ENCODE measurements at regions not wholly inside any gene's neighbourhood (a gene's known extent, or its start where the extent isn't known, plus 50 kb on each side); places are given as distances from the start of the nearest gene placed in this dataset.
"Not testable (repeated sequence)": the region's sequence is repeated elsewhere in the genome, so short reads cannot be mapped to it uniquely, and the experiment has no call there.

DNA sequence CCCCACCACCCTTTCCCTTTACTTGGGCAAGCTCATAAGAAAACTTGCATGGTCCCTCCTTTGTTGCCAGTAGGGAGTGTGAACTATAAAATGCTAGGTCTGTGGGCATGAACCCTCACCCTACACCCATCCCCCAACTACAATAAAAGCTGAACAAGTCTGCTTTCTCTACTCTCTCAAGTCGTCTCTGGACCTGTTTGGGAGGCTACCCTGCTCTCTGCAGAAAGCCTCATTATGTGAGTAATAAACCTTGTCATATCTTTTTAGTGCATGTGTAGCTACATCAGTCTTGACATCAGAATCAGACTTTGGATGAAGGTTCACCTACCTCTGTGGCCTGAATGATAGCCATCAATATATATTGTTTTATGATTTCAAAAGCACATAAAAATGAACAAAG, 155.4 kb upstream of the FAM241A start:
- DNase-seq, result no peak

DNA sequence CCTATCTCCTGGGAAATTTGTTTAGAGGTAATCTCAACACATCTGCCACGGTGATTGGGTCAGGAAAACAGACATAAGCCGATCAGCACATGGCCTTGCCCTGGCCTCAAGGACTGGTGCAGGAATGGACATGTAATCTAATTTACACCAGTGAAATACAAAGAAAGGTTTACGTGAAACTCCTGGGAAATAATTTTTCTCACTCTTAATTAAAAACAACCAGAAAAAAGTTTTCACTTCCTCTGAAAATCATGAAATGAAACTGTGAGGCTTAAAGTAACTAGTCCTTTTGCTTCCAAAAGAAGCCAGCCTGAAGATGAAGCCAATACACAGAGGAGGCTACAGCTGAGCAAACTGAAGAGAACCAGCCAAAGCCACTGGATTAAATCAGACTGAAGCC, 154.1 kb upstream of the FAM241A start:
- DNase-seq, result no peak

DNA sequence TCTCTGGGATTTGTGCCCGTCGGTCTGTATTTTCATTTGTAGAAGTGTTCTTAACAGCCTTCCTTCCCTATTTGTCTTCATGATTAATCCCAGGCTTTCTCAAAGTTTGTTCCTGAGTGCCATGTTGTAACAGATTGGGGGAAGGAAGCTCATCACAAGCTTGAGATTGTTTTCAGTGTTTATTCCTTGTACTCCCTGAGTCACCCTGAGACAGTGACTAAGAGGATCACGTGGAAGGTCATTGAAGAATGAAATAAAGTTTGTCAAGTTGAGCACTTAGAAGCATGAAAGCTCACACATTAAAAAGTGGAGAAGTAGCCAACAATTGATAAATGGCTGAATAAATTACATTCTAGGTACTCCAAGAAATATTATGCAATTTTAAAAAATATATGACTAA, 153.5 kb upstream of the FAM241A start:
- no peak for DNase-seq

DNA sequence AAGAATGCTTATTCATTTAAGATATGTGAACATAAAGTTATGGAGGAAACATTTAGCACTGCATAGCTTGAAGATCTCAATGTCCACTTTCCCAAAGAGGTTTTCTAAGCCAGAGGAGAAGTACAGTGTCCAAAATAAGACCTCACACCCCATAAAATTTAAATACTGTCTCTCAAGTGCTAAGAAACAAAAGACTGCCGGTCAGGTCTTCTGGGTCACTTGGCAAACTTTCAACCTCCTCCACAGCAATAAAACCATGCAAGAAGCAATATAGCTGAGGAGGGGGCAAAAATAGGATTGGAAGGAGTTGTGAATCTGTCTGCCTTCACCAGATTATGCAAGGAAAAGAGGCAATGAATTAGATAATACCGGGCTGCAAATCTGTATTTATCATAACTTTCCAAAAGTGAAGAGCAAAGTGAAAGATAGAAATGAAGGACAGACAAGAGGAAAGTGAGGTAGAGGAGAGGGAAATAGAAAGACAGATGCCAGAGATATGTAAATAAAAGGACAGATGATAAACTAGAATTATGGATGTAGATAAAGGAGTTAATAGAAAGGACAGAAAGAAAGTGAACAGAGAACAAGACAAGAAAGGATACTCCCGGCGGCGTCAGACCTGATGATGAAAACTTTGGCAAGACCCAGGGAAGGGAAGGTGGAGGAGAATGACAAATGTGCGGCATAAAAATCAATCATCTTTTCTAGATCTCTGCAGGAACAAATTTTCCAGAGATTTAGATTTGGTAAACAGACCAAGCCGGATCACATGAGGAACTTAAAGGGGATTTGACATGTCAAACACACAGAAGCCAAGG, 152.7 kb upstream of the FAM241A start:
- DNase-seq, result no peak

DNA sequence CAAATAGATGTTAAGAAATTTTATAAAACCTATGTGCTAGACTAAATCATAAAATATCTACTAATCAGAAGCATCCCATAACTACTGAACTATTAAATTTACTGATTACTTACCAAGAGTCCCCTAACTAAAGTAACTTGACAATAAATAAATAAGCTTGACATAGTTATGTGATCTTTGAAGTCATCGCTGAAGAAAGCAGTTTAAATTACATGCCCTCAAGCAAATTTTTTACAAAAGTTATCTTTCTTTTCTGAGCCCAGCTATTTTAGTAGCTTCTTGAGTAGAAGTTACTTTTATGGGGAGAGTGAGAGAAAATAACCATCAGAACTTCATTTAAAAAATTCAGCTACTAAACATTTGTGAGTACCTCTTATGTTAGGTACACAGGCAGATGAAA, 150.9 kb upstream of the FAM241A start:
- DNase-seq, result no peak

DNA sequence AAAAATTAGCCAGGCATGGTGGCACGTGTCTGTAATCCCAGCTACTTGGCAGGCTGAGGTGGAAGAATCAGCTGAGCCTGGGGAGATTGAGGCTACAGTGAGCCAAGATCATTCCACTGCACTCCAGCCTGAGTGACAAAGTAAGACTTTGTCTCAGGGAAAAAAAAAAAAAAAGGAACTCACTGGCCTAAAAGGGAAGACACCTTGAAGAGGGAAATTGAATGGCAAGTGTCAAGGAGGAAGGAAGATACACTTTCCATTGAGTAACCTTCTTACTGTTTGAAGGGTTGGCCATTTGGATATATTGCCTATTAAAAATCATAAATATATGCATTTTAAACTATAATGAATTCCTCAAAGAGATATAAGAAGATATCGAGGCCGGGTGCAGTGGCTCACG, 147.5 kb upstream of the FAM241A start:
- no peak for DNase-seq

DNA sequence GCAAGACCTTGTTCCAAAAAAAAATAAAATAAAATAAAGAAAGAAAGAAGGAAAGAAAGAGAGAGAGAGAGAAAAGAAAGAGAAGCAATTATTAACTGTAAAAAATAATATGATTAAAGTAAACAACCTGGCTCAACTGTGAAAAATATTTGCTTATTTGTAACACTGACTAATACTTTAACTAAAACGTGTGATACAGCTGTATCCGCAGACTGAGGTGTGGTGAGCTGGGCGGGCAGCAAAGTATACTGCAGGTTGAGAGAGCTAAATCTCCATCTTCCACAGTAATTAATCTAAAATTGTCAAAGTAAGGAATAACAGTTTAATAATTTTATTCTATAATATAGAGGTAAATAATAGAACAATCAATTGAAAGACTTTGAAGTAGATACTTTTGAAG, 145.5 kb upstream of the FAM241A start:
- no peak for DNase-seq

DNA sequence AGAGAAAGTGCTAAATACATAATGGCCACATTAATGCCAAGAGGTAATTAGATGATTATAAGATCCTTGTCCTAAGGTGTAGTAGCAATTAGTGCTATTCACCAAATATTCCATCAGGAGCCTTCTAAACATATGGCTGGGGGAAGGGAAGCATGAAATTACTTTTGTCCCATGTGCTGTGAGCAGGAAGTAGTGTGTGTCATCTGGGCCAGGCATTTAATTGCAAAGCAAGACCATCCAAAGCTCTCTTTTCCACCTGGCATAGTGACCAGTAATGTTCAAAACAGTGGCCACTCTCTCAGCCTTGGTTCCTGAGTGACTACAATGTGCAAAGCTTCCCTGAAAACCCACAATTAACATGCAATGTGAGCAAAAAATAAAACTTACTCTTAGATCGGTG, 144.2 kb upstream of the FAM241A start:
- no peak for DNase-seq

DNA sequence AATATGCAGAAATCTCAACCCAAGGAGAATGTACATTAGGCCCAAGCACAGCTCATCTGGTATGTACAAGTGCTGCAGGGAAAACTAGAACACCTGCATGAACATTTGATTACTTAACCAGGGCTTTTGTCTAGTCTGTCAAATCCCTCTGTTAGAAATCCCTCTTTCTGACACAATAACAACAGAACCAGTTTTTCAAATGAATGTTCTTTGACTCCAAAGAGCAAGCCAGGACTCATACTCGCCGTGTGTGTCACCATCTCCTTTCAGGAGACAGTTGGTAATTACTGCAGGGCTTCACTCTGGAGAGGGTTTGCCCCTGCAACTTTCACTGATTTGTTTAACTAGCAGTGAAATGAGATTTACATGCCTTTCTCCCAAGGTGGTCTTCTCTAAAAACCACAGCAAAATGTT, 143.0 kb upstream of the FAM241A start:
- no peak for DNase-seq

DNA sequence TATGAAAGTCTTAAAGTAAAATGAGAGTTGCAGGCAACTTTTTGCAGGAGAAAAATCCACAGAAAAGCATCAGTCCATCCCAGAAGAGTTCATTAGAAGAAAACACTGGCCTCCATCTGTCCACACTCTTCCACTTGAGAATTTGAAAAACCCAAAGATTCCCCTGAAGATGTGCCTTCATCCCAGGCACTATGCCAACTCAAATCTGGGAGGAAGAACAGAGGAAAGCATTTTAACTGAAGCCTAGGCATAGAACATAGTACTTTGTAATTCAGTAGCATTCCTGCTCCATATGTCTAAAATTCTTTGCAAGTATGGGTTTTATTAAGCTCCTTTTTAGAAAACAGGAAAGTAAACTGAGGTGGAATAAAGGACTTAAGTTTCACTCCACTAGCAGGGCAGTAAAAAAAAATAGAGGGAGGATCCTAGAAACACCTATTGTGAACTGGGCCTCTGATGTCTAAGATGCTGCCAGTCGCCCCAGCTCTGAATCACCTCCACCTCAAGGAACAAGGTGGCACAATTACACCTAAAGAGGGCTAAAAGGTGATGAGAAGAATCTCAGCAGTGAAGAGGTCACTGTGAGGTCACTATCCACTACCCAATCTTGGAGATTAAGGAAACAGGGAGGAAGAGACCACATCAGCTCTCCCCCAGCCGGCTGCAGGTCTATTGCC, 141.9 kb upstream of the FAM241A start:
- no peak for DNase-seq

DNA sequence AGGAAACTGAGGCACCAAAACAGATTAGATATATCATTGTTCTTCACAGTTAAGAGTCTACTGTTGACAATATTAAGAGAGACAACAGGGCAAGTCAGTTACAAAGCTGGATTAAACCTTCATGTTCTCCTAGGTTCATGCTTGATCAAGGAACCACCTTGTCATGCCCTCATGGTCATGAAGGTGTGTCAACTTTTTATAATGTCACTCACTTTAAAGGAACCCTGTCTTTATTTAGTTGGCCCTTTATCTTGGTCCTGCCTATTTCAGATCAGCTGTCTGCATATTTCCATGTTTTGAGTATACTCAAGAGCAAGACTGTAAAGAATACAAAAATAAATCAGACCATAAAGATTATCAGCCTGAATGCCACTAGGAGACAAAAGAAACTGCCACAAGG, 140.2 kb upstream of the FAM241A start:
- DNase-seq, result no peak

DNA sequence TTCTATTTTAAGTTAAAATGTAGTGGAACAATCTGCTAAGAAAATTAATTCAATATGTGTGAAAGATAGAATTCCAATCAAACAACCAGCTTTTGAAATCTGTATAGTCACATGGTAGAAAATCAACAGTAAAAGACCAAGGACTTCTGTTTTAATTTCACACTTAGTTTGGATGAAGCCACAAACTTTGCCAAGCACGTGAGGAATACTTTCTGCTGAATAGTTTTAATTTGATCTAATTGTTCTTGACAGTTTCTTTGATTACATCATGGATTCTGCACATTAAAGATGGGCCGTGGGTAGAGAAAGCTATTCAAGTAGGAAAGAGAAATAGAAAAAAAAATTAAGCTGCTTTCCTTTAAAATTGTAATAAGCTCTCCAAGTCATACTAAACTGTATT, 137.9 kb upstream of the FAM241A start:
- DNase-seq, result no peak

DNA sequence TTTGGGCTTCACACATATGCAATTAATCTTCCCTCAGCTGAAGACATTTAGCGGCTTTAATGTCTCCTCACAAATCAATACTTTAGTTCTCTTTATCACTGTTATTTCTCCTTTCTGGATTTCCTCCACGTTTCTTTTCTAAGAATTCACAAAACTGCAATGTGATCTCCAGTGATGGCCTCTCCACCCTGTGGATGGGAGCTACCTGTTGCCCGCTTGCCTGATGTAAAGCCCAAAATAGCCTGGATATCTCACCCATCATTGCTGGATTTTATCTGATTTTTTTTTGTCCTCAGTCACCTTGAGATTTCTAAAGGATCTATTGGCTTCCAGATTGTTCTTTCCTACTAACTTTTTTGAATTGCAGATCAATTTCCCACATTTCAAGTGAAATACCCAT, 129.3 kb upstream of the FAM241A start:
- DNase-seq, result no peak

DNA sequence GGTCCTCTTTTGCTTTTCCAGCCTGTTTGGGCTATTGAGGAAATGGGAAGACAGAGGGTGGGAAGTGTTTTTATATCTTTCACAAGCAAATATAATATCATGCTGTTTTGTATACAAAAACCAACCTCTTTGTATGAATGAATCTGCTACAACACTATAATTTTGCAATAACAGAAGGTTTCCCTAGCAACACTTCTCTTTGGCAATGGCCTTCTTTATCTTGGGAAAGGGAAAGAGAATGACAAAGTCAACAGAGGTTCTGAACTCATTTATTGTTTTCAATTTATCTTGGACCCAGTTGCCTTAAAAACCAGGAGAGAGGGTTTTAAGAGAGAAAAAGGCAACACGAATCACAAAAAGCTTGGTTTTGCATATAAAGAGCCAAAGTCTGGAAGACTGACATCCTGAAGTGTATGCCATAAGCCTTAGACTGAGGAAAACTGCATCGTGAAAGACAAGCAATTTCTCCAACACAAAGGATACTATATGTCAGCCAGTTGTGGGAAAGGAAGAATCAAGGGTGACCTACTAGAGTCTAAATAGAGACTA, 121.8 kb upstream of the FAM241A start:
- DNase-seq, result no peak

DNA sequence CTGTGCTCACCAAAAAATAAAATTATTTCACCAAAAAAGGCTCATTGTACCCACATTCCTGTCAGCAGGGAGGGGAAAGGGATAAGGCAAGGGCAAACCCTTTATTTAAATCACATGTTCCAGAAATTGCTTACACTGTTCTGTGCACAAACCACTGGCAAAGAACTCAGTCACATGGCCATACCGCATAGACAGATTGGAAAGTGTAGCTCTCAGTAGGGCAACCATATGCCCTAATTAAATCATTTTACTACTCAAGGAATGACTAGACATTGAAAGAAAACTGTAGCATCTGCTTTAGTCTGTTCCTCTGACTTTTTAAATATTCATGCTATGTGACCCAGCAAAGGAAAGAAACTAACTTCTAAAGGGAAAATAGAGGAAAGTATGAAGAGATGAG, 119.2 kb upstream of the FAM241A start:
- DNase-seq, result no peak

DNA sequence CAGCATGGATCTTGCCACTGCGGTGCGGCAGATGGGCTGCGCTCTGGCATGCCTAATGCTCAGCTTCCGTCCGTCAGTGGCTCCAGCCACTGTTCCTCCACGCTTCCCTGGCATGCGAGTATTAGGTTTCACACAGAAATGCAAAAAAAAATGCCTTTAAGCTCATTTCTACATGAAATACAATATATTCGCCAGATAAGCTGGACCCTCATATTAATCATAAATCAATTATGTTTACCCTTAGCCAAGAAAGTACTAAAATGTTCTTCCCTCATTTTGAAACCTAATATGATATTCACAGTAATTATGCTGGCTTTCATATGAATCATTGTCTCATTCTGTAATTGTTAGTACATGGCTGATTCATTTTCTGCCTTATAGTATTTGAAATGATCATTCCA, 115.5 kb upstream of the FAM241A start:
- DNase-seq, result peak; percentile 16

DNA sequence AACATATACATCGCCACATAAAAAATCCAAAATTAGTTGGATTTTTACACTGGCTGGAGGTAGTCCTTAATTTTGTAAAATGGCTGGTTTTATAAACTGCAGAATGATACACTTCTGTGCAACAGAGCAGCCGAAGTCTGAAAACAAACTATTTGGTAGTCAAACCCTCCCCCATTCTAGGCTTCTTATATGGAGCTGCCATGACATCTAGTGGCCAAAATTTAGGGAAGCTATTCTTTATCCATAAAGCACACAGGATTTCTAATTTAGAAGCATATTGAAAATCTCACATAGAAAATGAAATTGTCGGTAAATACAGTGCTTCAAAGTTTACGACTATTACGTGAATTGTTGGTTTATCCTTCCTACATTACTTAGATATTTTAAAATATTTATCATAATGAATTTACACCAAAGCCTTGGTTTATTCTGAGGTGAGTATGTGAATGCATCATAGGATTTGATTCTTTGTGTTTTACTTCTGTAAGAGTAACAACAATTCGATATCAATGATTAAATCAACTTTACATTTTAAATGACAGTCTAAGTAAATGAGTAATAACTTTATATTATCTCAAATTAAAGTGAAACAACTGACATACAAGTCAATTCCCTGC, 113.4 kb upstream of the FAM241A start:
- DNase-seq, result peak; percentile 21

DNA sequence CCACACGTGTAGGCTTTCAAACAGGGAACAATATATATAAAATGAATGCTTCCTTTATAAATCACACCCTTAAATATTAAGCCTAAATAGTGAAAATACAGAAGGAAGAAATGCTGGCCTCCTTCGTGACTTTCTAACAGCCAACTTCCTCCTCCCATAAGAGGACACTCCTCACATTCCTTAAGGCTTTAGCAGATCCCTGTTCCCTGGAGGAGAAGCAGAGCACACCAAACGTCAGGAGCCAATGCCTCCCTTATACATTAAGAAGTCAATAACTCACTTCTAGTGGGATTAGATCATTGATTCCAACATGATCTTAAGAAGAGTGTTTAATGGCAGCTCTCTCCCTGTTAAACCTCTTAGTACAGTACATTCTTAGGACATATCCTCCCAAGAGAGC, 108.4 kb upstream of the FAM241A start:
- no peak for DNase-seq

DNA sequence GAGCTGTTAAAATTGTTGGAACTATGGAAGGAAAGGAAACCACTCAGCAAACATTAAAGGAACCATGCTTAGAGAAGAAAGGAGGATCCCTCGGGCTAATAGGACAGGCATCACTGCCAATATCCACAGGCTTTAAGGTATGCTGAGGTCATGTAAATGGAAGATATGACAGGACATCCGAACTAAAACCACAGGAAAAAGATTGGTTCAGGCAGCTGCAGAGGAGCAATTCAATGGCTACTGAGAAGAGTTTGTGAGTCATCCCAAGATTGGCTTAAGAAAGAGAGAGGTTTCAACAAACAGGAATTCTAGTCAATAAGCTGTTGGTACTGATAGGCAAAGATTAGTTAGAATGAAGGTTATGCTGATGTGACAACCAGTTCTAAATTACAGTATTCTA, 106.4 kb upstream of the FAM241A start:
- DNase-seq, result no peak

DNA sequence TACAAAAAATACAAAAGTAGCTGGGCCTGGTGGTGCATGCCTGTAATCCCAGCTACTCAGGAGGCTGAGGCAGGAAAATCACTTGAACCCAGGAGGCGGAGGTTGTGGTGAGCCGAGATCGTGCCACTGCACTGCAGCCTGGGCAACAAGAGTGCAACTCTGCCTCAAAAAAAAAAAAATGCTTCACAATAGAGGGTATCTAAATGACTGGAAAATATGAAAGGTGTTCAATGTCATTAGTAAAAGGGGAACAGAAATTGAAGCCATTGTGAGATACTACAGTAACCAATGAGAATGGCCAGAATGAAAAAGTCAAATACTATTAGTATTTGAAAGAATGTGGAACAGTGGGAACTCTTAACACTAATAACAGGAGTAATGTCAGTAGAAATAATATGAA, 96.1 kb upstream of the FAM241A start:
- DNase-seq, result not testable (repeated sequence)

DNA sequence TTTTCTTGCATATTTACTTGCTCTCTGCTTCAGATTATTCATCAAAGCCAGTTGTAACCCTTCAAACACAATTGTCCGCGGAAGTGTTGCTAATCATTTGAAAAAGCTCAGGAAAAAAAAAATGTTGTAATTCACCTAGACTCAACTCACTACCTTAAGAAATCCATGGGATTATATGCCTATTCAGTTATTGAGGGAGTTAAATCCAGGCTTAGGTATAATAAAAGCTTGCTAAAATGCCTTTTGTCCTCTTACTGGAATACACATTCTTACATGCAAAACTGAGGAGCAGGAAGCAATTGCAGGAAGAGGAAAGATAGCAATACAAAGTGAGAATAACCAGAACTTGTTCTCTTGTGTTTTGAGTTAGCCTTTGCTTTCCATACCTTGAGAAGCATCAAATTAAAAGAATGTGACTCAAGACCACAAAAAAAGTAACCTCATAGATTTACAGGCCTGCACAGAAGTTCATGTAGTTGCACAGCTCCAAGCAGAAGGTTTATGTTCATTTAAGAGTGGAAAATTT, 91.4 kb upstream of the FAM241A start:
- DNase-seq, result no peak

DNA sequence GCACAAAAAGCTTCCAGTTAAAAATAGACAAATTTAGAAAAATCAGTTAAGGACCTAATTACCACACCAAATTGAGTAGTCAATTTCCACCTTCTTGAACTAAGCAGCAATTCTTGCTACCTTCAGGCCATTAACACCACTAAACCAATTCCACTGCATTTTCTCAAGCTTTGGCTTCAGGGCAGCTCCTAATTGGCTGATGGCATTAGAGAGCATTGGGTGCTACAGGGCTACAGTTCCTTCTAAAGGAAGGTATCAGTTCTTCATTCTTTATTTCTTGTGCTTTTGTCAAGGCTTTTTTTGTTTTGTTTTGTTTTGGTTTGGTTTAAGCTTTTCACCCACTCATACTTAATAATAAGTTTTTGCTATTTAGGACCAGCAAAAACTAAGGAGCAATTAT, 90.2 kb upstream of the FAM241A start:
- no peak for DNase-seq

DNA sequence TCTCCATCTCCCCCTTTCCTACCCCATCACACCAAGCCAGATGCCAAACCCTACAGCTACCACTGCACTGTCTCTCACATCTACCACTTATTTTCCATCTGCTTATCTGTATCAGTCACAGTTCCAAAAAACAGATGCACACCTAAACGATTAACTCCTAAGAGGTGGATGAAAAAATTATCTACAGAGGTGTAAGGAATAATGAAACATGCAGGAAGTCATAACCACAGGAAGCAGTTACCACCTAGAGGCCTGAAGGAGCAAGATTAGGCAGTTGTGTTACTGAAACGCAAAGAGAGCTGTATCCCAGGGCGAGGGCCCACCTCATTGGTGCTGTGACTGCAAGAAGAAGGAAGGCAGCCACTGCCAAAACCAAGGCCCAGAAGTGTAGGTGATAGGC, 87.8 kb upstream of the FAM241A start:
- DNase-seq, result no peak

DNA sequence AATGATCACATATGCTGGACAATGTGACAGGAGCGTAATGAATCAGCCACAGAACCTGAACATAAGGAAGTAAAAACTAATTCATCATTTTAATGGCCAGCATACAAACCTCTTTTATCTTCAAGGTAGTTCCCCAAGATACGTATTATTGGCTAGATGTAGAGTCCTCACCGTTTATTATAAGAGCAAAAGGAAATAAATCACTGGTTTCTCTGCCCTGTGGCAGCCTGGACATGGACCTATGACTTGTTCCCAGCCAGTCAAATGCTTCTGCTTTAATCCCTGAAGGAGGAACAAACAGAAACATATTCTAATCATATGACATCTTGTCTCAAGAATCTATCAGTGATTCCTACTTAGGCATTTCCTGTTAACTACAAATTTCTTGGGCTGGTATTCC, 86.8 kb upstream of the FAM241A start:
- no peak for DNase-seq

All from right hindlimb (tissue), 1 donor.